Dermis microvascular lymphatic vessel endothelial cell (primary cell): ENCODE measurements at regions not wholly inside any gene's neighbourhood (a gene's known extent, or its start where the extent isn't known, plus 50 kb on each side); places are given as distances from the start of the nearest gene placed in this dataset.

ENCODE experiments used
- DNase-seq, 2 donors: peaks; one replicate each; pipeline versions ENCODE4 v3.0.0 to v3.0.0-alpha.2; 2010; ENCODE audit warnings: low read depth in 2 of 2

DNA sequence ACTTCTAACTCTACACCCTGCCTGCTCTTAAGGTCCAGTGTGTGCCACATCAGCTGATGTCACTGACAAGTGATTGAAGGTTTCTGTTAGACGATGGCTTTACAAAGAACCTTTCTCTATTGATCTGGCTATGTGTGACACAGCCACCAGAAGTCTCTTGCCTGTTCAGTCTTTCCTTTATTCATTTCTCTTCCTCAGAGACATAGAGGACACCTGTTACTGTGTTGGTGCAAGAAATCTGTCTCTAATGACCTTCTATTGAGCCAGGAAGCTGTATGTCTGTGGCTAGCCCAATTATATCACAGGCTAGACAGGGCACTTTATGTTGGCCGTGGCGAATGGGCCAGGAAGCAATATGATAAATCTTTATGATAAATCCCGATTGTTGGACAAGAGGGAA lies 173.3 kb upstream of the GAP43 start:
- no peak for DNase-seq

DNA sequence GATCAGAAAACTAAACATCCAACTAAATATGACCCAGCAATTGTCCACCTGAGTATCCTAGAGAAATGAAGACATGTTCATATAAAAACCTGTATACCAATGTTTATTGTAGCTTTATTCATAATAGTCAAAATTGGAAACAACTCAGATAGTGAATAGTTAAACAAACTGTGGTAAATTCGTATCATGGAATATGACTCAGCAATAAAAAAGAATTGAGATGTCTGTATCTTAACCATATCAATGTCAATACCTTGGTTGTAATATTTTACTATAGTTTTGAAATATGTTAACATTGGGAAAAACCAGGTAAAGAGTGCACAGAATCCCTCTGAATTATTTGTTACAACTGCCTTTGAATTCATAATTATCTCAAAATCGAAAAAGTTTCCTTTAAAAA lies 159.3 kb upstream of the GAP43 start:
- DNase-seq: no peak

DNA sequence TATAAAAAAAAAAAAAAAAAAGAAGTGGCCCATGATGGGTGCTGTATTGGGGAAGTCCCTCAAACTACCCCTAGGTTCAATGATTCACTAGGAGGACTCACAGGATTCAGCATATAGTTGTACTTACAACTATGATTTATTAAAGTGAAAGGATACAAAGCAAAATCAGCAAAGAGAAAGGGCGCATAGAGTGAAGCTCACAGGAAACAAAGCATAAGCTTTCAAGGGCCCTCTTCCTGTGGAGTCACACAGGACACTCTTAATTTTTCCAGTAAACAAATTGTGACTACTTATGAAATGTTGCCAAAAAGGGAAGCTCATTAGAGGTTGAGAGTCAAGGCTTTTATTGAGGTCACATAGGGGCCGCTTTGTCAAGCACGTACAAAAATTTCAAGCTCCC lies 153.7 kb upstream of the GAP43 start:
- DNase-seq: peak in 1 of 2 donors; percentile 16

DNA sequence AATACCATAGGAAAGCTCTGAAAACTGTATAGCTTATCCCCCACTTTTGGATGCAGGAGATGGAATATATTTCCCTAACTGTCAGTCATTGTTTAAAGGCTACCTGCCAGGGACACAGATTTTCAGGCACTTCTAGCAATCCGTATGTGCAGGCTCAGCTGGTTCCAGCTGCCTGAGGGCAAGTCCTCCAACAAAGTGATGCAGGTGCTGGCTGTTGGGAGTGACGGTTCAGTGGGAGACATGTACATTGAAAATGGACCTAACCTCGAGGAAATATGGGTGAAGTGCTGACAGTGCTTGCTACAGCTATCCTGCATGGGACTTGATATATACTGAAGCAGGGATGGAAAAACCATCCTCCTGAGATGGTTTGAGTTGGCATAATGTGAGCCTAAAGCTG lies 153.1 kb upstream of the GAP43 start:
- no peak for DNase-seq

DNA sequence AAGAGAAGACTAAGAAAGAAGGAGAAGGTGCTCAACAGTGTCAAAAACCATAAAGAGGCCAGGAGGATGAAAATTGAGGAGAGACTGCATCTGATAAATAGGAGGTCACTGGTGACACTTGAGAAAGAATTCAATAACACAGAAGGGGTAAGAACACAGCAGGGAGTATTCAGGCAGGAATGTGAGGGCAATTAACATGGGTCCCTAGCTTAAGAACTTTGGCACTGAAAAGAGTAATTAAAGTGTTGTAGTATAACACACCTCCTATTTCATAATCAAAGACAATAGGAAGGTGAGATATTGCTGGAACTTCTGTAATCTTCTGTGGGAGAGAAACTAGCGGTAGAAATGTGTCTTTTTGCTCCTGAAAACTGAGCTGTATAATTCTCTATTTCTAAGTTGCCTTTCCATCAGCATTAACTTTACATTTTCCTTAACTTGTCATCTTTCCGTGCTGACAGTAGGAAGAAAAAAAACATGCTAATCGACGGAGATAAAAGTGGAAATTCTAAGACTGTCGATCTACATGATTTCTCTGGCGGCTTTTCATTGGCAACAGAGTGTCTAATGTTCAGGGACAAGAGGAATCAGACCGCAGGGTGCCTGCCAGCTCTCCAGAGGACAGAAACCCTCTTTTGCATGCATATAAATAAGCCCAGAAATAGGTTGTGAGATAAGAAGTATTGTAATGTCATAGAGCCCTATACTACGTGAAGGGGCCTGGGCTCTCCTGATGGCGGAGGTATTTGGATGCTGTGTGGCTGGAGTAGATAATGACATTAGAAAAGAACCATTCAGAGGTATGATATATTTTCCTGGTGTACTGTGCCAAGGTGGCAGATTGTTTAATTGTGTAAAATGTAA lies 147.9 kb upstream of the GAP43 start:
- DNase-seq: no peak

DNA sequence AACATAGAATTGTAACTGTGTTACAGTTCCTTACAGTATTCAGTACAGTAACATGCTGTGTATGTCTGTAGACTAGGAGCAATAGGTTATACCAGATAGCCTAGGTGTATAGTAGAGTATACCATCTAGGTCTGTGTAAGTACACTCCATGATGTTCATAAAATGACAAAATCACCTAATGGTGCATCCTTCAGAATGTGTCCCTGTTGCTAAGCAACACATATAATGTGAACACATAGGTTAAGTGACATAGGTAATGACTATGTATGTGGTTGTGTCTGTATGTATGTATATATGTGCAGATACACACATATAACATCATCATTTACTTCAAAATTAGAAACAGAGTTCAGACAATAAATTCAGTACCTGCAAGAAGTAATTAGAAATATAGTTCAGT lies 146.8 kb upstream of the GAP43 start:
- no peak for DNase-seq

DNA sequence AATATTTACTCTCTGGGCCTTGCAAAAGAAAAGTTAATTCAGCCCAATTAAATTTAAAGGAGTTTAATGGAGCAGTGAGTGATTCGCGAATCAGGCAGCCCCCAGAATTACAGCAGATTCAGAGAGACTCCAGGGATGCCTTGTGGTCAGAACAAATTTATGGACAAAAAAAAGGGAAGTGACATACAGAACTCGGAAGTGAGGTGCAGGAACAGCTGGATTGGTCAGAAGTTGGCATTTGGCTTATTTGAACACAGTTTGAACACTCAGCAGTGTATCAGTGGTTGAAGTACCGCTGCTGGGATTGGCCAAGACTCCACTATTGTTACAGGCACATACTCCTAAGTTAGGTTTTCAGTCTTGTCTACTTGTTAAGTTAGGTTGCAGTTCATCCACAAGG lies 145.0 kb upstream of the GAP43 start:
- no peak for DNase-seq

DNA sequence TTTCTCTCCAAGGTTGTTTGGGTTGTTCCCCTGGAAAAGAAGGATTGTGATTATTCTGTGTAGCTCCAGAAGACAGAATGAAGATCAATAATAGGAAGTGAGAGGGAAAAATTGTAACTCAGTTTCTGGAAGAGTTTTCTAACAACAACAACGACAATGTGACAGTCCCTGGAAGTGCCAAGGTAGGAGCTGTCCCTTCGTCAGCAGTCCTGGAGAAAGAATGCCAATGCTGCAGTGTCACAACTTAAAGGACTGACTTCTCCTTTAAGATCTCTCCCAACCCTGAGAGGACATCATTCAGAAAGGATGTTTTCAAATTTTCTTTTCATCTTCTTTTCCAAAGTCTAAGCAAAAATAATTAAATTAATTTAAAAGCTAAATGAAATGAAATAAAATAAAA lies 136.4 kb upstream of the GAP43 start:
- DNase-seq: no peak

DNA sequence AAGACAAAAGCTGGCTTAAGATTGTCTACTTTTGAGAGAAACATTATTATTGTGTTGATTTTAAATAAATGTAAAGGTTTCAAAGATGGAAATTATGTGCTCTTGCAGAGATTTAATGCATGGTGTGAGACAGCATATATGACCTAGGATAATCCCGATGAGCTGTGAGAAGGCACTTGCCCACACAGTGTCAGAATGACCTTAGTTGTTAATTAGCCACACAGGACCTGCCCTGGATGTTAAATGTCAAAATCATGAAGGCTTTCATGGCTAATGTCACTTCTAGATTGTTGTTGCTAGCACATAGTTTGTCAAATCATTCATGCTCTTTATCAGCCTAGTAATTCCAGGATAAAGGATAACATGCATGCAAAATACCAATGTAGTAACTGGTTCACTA lies 135.3 kb upstream of the GAP43 start:
- no peak for DNase-seq

DNA sequence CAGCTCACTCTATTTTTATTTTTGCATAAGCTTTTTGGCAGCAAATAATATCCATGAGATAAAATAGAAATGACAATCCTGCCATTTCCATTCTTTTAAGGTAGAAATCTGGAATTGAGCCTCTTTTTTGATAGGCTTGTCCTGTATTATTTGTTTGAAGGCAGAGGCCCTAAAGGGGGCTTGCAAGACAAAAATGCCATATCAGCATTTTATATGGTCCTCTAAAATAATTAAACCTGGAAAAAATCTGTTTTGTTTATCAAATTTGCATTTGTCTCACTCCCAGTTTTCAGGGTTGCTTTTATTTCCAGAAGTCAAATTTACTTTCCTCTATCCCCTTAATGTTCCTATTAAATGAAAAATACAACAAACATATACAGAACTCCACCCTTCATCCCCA lies 134.9 kb upstream of the GAP43 start:
- no peak for DNase-seq

DNA sequence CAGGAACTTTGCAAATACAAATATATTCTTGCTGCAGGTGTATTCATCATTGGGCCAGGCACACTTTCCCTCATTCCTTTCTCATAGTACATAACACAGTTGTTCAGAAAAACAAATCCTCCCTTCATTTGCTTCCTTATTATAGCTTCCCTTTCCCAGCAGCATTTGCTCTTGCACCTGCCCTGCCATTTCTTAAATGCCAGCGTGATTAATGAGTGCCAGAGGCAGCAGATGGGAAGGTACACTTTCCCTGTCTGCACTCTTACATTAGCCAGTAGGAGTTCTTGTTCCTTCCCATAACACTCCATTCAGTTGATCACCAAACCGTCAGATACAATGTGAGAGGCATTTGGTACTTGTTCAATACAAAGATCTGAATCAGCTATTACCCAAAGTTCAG lies 128.5 kb upstream of the GAP43 start:
- DNase-seq: no peak

DNA sequence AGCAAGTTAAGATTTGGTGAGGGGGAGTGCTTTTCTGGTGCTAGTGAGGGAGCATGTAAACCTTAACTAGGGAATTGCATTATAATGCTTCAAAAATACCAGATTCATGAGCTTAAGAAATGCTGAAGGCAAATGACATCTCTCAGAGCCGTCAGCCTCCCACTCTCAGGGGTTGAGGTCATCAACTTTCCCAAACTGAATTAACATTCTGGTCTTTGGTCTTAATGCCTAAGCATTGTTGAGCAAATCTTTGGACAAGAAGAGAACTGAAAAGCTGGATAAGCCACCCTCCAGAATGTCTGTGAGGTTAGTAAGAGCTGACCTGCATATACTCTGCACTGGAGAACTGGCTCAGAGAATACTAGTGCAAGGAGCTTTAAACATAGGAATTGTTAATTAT lies 124.9 kb upstream of the GAP43 start:
- DNase-seq: no peak

DNA sequence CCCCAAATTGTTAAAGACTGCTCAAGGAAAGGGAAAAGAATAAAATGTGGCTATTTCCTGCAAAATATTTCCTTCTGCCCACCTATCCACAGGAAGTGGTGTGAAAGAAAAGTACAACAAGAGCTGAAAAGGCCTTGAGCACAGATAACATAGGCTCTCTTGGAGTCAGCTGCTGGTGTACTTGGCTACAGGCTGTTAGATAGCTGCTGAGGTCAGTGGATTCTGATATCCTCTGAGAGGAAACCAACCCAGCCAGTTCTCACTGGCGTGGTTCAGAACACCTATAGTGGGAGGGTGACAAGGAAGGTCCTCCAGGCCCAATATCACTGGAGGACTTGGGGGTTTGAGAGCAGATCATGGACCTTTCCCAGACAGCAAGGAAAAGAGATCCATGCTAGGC lies 124.4 kb upstream of the GAP43 start:
- peak in 1 of 2 donors; percentile 11 for DNase-seq

DNA sequence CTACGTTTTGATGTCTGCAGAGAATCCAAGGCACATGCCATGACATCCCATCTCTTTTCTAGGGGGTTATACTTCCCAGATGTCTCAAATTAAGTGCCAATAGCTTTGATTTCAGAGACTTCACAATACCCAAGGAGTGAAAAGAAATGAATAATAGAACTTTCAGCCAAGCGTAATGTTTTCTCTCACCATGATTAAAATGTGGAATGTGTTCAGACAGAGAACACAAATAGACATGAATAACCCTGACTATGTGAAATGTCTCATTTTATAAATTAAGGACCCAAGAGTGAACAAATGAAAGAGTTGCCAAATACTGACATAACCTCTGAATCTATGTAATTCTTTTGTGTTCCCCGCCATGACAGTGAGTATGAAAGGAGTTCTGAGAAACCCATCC lies 123.6 kb upstream of the GAP43 start:
- DNase-seq: no peak

DNA sequence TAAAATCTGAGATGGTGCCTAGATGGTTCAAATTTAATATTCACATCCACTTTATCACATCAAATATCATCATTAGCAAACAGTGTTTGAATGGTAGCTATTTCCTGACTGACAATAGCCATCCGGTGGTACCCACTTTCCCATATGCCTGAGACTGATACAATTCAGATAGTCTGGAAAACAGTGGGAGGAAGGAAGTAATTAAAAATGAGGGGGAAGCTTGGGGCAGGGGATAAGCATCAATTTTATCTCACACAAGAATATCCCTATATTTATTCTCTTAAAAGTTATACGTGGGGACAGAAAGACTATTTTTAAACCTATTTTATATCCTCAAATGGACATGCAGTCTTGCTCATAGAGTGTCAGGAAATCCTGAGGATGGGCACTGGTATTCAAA lies 122.5 kb upstream of the GAP43 start:
- peak; percentile 67 to 80 for DNase-seq

DNA sequence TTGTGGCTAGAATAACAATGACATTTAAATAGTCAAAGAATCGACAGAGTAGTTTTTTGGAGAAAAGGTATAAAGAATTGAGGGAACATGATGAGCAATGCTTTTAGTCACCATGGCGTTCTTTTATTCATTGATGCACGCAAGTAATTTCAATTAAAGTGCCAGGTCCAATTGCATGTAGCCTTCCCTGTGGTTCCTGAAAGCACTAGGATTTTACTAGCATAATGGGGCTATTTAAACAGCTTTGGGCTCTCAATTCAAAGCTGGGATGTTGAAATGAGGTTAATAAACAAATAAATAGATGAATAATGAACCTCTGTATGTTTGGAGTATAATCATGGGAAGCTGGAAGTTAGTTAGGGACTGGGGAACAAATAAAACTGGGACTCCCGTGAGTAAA lies 121.2 kb upstream of the GAP43 start:
- no peak for DNase-seq

DNA sequence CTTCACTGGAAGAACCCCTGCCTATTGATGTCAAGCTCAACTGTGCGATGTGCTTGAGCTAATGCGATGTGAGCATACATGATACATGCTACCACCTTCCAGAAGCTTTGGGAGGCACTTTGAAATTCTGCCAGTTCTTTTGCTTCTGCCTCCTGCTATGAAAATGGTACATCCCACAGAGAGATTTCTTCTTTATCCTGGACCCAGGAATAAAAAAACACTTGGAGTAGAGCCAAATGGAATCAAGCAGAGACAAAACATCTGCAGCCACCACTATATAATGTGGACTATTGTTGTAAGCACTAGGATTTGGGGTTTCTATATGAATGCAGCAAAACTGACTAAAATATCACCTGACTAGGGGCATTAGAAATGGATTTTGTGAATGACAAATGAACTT lies 119.9 kb upstream of the GAP43 start:
- no peak for DNase-seq

DNA sequence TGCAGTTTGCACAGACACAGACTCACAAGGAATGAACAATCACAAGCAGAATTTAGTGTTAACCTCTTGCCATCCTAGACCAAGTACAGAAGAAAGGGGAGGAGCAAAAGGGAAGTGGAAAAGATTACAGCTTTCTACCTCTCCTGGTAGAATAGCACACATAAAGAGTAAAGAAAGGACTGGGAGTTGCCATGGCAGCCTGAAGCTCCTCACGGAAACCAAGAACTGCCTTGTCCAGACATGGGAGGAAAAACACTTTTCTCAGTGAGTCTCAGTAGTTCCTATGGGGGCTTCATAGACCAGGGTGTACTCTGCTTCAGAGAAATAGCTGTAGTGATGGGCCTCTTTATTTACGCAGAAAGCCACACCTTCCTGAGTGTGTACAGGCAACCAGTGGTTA lies 114.7 kb upstream of the GAP43 start:
- no peak for DNase-seq

DNA sequence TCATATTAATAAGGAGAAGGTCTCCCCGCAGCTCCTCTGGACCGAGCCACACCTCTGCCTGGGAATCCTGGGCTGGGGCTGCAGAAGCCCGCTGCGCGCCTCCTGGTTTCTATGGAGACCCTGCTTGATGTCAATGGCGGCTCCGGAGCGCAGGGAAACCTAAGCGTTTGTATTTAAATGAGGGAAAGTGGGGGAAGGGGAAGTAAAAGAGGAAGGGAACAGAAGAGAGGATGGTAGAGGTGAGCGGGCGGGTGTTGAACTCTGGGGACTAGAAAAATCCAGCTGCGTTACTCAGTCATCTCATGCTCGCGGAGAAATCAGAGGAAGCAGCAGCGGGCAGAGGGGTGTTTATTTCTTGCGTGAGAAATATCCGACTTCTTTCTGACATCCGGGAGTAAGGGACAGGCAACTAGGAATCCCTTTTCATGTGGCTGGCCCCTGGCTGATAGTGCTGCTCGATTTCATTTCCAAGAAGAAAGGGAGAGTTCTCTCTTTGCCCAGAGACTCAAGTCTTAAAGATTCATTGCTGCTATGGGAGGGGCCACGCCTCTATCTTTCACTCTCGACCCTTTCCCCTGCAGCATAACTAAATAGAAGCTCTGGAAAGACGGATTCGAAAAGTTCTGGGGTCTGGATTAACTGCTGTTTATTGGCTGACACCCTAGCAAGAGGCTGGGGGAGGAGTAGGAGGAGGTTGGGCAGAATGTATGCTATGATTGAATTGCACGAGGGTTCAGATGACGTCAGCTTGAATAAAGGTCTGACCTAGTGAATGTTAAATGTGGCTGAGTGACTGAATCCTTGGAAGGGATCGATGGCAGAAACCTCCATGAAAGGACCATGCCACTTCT lies 110.5 kb upstream of the GAP43 start:
- peak in 1 of 2 donors; percentile 51 for DNase-seq

DNA sequence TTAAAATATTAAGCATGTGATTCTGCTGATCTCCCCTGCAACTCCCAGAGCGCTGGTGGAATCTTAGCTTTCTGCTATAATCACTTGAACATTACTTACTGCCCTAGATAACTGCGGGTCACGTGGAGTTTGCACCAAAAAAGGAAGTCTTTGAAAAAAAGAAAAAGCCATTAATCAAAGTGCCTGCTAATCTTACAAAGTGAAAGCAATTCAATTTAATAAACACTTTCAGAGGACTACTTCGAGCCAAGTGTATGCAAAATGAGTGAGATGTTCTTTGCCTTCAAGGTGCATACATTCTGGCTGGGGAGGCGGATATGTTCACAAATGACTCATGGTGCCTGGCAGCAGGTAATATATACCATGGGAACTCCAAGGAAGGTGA lies 109.9 kb upstream of the GAP43 start:
- DNase-seq: no peak

DNA sequence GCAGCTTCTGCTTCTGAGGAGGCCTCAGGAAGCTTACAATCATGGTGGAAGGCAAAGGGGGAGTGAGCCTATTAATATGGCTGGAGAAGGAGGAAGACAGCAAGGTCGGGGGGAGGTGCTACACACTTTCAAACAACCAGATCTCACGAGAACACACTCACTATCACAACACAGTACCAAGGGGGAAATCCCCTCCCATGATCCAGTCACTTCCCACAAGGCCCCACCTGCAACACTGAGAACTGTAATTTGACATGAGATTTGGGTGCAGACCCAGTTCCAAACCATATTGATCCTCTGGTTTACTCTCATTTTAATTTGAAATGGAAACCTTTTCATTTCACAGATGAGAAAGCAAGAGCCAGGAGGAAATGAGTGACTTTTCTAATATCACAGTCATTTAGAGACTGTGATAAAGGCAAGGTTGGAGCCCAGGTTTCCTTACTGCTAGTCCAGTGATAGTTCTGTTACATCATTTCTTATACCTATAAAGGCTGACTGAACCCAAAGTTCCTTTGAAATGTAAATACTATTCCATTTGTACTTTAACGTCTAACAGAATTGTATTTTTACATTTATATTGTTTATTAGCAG lies 105.8 kb upstream of the GAP43 start:
- no peak for DNase-seq

DNA sequence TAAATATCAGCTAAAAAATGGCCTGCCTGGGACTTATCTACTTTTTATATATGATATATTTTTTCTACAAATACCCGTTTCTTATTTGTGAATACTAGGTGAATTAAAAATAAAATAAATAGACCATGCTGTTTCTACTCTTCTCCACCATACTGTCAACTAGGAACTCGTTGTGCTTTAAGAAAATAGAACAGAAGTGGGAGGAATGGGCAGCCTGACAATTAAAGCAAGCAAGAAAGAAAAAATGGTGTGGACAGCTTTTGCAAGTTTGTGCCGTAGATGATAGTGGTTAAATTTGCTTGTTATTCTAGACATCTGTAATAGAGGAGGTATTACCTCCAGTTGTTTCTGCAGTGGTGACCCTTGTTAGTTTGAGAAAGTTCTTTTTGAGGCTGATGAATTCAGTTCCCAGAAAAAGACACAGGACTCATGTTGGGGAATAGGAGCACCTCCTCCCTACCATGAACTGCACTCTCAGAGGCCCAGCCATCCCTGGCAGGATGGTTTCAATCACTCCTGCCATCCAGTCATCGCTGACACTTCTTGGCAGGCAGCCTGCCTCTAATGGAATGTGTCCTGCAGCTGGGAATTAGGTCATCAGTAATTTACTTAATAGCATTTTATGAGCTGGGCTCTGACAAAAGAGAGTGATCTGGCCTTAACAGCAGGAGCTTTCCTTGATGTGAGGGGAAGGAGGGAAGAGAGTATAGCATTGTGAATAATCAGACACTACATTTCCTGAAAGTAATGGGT lies 105.0 kb upstream of the GAP43 start:
- DNase-seq: peak; percentile 62 to 82
